Activated CD8-positive, alpha-beta T cell treated with anti-CD3 and anti-CD28 coated beads, Interleukin-2, amount 10 ng/mL, durations not matched to agents 7 days and 5 days (primary cell): ENCODE measurements at regions not wholly inside any gene's neighbourhood (a gene's known extent, or its start where the extent isn't known, plus 50 kb on each side); places are given as distances from the start of the nearest gene placed in this dataset.

Source experiments
- ATAC-seq: fragments of 150-1000 bp; cut with Tn5 transposase; one replicate; pipeline ENCODE4 v1.10.0; 2021; ENCODE audit warnings: moderate library complexity
- CTCF ChIA-PET: fragments of 350-600 bp; sonication (Branson Sonifier 250); formaldehyde crosslinking; loops from one replicate; lab custom pipeline; 2021; ENCODE audit warnings: antibody characterized with exemption; lab: Charles Lee
- POLR2A ChIA-PET: fragments of 350-600 bp; sonication (Branson Sonifier 250); formaldehyde crosslinking; loops from one replicate; lab custom pipeline; 2021; ENCODE audit warnings: antibody characterized with exemption; lab: Charles Lee
- DNase-seq: peaks from one replicate; pipeline ENCODE4 v3.0.0-alpha.2; 2020
- H3K27ac Mint-ChIP-seq: one replicate; pipeline ENCODE4 v1.8.0; 2021; ENCODE audit warnings: mild to moderate bottlenecking, mixed read lengths
- H3K27me3 Mint-ChIP-seq: one replicate; pipeline ENCODE4 v1.8.0; 2021; ENCODE audit warnings: low read depth, mixed read lengths
- H3K36me3 Mint-ChIP-seq: one replicate; pipeline ENCODE4 v1.8.0; 2021; ENCODE audit warnings: low read depth, mixed read lengths
- H3K4me1 Mint-ChIP-seq: one replicate; pipeline ENCODE4 v1.8.0; 2021; ENCODE audit warnings: low read depth, mixed read lengths
- H3K4me3 Mint-ChIP-seq: one replicate; pipeline ENCODE4 v1.8.0; 2021; ENCODE audit warnings: mild to moderate bottlenecking, mixed read lengths
- H3K9me3 Mint-ChIP-seq: one replicate; pipeline ENCODE4 v1.8.0; 2022; ENCODE audit warnings: mixed read lengths; ENCODE audit not compliant: insufficient read depth

DNA sequence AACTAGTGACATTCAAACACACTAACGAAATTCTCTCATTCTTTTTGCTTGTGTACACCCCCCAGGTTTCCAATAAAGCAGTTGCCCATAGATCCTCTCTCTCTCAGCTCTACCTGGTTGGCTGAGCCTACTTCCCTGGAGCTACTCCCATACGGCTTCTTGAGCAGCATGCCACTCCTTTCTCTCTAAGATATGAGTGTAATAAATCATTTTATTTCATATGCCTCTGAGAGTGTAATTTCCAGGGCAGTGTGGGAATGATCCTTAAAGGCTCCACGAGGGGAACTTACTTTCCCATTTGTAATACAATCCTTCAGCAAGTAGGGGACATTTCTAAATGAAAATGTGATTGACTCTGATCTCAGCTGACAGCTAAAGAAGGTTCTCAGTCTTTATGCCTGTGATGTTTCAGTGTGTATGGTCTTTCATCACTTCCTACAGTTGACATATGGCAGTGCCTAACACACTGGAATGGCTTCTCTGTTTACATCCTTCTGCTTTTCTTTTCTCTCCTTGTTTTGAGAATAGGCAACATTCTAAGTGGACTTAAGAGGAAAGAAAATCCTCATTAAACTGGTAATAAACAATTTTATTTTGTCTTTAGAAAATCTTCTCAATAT lies 1194.3 kb upstream of the CDH8 start:
- Mint-ChIP-seq H3K4me3 (no peak overlapping the region), H3K4me1 (no peaks in the 10 kb centered on the region), H3K36me3 (no peaks in the 10 kb centered on the region), H3K27ac (no peak overlapping the region), H3K27me3 (no peaks in the 10 kb centered on the region), H3K9me3 (peaks cover 35% of the 10 kb centered on the region)
- ATAC-seq, result no peak
- ChIA-PET POLR2A (no interaction called here), CTCF (no interaction called here)
- no peak for DNase-seq

GRCh38 chr16:63228259-63228658 lies 1192.0 kb upstream of the CDH8 start:
- Mint-ChIP-seq H3K36me3 (no peaks in the 10 kb centered on the region), H3K27ac (no peak overlapping the region), H3K9me3 (peaks cover 34% of the 10 kb centered on the region), H3K27me3 (no peaks in the 10 kb centered on the region), H3K4me1 (no peaks in the 10 kb centered on the region), H3K4me3 (no peak overlapping the region)
- no peak for DNase-seq
- POLR2A ChIA-PET, result no interaction called here
- CTCF ChIA-PET, result no interaction called here
- no peak for ATAC-seq

DNA sequence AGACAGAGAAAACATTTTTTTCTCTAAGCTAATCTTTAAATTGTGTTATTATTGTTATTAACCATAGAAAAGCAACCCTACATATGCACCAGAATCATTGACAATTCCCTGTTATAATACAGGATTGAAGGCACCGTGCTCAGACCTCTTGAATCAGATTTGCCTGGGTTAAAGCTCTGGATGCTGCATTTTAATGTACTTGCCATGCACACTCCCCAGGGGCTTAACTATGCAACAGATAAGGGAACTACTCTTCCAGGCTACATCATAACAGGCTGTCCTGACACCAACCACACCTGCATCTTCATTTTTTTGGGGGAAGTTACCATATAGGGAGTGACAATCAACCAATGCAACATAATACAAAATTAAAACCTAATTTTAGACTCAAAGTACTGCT lies 1187.6 kb upstream of the CDH8 start:
- Mint-ChIP-seq H3K36me3 (no peaks in the 10 kb centered on the region), H3K9me3 (peaks cover 28% of the 10 kb centered on the region), H3K27ac (no peak overlapping the region), H3K4me3 (no peak overlapping the region), H3K4me1 (no peaks in the 10 kb centered on the region), H3K27me3 (no peaks in the 10 kb centered on the region)
- ChIA-PET CTCF (no interaction called here), POLR2A (no interaction called here)
- no peak for DNase-seq
- ATAC-seq, result no peak

- no peak overlapping the region for H3K27ac Mint-ChIP-seq
- H3K4me3 Mint-ChIP-seq, result no peak overlapping the region
- ATAC-seq (no peak), DNase-seq (no peak)
- no peaks in the 10 kb centered on the region for H3K4me1 Mint-ChIP-seq
- no peaks in the 10 kb centered on the region for H3K27me3 Mint-ChIP-seq
- peaks cover 10% of the 10 kb centered on the region for H3K9me3 Mint-ChIP-seq
- CTCF ChIA-PET, result no interaction called here
- POLR2A ChIA-PET, result no interaction called here
- no peaks in the 10 kb centered on the region for H3K36me3 Mint-ChIP-seq
These were observed 1180.6 kb upstream of the CDH8 start for GRCh38 chr16:63216696-63217423.

GRCh38 chr16:63201851-63202250 lies 1165.6 kb upstream of the CDH8 start:
- H3K27me3 Mint-ChIP-seq, result no peaks in the 10 kb centered on the region
- CTCF ChIA-PET, result no interaction called here
- DNase-seq (no peak), ATAC-seq (no peak)
- H3K27ac Mint-ChIP-seq, result no peak overlapping the region
- no peaks in the 10 kb centered on the region for H3K4me1 Mint-ChIP-seq
- H3K4me3 Mint-ChIP-seq, result no peak overlapping the region
- POLR2A ChIA-PET, result no interaction called here
- H3K36me3 Mint-ChIP-seq, result no peaks in the 10 kb centered on the region
- H3K9me3 Mint-ChIP-seq, result peaks cover 22% of the 10 kb centered on the region

DNA sequence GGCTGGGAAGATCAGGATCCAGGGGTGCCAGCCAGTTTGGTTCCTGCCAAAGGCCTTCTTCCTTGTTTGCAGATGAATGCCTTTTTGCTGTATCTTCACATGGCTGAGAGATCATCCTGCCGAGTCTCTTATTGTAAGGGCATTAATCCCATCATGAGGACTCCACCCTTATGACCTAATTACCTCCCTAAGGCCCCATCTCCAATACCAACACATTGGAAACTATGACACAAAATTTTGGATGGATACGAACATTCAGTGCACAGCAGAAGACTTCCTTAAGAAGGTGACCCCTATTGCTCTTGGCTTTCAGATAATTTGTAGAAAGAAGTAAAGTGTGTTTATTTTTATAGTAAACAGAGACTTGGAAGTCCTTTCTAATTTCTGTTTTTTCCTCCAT lies 1164.7 kb upstream of the CDH8 start:
- Mint-ChIP-seq H3K27me3 (no peaks in the 10 kb centered on the region), H3K27ac (no peak overlapping the region), H3K4me1 (no peaks in the 10 kb centered on the region), H3K4me3 (no peak overlapping the region), H3K36me3 (no peaks in the 10 kb centered on the region), H3K9me3 (peaks cover 18% of the 10 kb centered on the region)
- ChIA-PET CTCF (no interaction called here), POLR2A (no interaction called here)
- DNase-seq, result no peak
- ATAC-seq, result no peak

GRCh38 chr16:63195336-63195735 lies 1159.1 kb upstream of the CDH8 start:
- Mint-ChIP-seq H3K4me3 (no peak overlapping the region), H3K4me1 (no peaks in the 10 kb centered on the region), H3K27me3 (no peaks in the 10 kb centered on the region), H3K36me3 (no peaks in the 10 kb centered on the region), H3K9me3 (peaks cover 31% of the 10 kb centered on the region), H3K27ac (no peak overlapping the region)
- POLR2A ChIA-PET, result no interaction called here
- ATAC-seq, result no peak
- no peak for DNase-seq
- CTCF ChIA-PET, result no interaction called here

- ChIA-PET POLR2A (no interaction called here), CTCF (no interaction called here)
- DNase-seq, result no peak
These were observed 1156.7 kb upstream of the CDH8 start for GRCh38 chr16:63192980-63193379.

DNA sequence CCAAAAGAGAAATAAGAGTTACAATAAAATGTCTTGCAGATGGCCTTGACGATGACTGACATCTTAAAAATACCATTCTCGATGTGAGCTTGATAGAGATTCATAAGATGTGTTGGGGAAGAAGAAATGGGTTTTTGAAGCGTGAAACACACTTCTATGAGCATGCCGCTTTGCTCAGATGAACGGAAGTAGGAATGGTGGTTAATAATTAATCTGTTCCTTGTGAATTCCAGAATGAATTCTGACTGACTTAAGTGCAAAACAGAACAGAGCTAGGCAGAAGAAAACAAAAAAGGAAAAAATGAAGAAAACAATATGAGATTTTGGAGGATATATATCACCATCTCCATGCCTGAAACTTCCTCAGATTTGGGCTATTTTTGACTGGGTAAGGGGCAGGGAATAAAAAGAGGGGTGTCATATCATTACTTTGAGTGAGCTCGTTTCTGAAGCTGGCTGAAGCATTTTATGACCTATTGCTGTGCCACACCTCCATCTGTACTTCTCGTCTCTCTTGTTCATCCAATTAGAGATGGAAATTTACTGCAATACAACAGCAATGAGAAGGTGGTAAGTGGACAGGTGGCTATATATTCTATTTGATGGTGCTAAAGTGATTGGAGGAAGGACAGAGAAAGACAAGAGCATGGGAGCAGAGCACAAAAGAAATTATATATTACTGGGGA lies 1152.0 kb upstream of the CDH8 start:
- H3K36me3 Mint-ChIP-seq, result no peaks in the 10 kb centered on the region
- POLR2A ChIA-PET, result no interaction called here
- H3K27me3 Mint-ChIP-seq, result no peaks in the 10 kb centered on the region
- H3K4me3 Mint-ChIP-seq, result no peak overlapping the region
- ATAC-seq, result no peak
- no peaks in the 10 kb centered on the region for H3K4me1 Mint-ChIP-seq
- DNase-seq, result no peak
- CTCF ChIA-PET, result no interaction called here
- H3K27ac Mint-ChIP-seq, result no peak overlapping the region
- H3K9me3 Mint-ChIP-seq, result peaks cover 27% of the 10 kb centered on the region

More at GRCh38 chr16:63192980-63193379, 1156.7 kb upstream of the CDH8 start:
- Mint-ChIP-seq H3K36me3 (no peaks in the 10 kb centered on the region), H3K4me1 (no peaks in the 10 kb centered on the region), H3K4me3 (no peak overlapping the region), H3K27ac (no peak overlapping the region), H3K9me3 (peaks cover 31% of the 10 kb centered on the region), H3K27me3 (no peaks in the 10 kb centered on the region)
- ATAC-seq, result no peak

GRCh38 chr16:63187638-63188037 lies 1151.4 kb upstream of the CDH8 start:
- no peak overlapping the region for H3K27ac Mint-ChIP-seq
- H3K4me1 Mint-ChIP-seq, result no peaks in the 10 kb centered on the region
- CTCF ChIA-PET, result no interaction called here
- DNase-seq (no peak), ATAC-seq (no peak)
- no peaks in the 10 kb centered on the region for H3K36me3 Mint-ChIP-seq
- POLR2A ChIA-PET, result no interaction called here
- no peak overlapping the region for H3K4me3 Mint-ChIP-seq
- no peaks in the 10 kb centered on the region for H3K27me3 Mint-ChIP-seq
- H3K9me3 Mint-ChIP-seq, result peaks cover 23% of the 10 kb centered on the region

DNA sequence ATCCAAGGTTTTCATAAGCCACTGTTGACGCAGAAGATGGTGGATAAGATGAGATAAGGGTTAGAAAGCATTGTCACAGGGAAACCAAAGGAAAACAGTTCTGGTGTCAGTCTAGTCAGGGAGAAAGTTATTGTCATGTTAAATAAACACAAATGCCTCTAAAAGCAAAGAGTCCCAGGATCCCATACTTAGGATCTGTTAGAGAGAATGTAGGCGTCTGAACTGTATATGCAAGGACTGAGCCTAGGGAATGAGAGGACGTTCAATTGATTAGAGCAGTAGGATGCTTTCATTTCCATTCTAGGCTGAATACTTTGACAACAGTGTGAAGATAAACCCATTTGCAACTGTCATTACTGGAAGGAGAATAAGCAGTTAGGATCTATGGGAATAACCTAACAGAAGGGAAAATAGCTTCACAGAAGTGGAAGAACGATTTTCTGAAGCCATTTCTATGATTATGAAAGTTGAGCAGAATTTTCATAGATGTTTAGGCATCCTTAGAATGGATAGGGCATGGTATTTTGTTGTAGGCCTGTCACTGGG lies 1149.1 kb upstream of the CDH8 start:
- ATAC-seq, result no peak
- H3K27ac Mint-ChIP-seq, result no peak overlapping the region
- H3K4me1 Mint-ChIP-seq, result no peaks in the 10 kb centered on the region
- H3K9me3 Mint-ChIP-seq, result peaks cover 21% of the 10 kb centered on the region
- H3K36me3 Mint-ChIP-seq, result no peaks in the 10 kb centered on the region
- CTCF ChIA-PET, result no interaction called here
- H3K27me3 Mint-ChIP-seq, result no peaks in the 10 kb centered on the region
- POLR2A ChIA-PET, result no interaction called here
- DNase-seq, result no peak
- H3K4me3 Mint-ChIP-seq, result no peak overlapping the region

DNA sequence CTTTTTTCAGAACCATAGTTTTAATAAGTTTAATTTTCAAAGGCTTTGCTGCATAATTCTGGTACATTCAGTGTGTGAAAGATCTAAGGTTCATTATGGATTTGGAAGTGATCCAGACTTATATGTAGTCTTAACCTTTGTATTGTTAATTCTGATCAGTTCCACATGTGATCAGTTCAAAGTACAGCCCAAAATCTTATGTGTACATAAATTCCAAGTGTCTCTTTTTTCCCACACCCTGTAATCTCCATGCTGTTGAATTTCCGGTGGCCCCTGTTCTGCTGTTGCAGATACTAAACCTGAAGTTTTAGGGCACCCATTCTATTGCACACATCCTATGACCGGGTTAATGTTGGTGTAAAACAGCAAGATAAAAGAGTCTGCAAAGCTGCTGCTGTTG lies 1147.5 kb upstream of the CDH8 start:
- Mint-ChIP-seq H3K4me1 (no peaks in the 10 kb centered on the region), H3K9me3 (peaks cover 15% of the 10 kb centered on the region), H3K27ac (no peak overlapping the region), H3K27me3 (no peaks in the 10 kb centered on the region), H3K36me3 (no peaks in the 10 kb centered on the region), H3K4me3 (no peak overlapping the region)
- ChIA-PET POLR2A (no interaction called here), CTCF (no interaction called here)
- DNase-seq (no peak), ATAC-seq (no peak)
